Occipital lobe (tissue), 1 donor: ENCODE measurements at regions not wholly inside any gene's neighbourhood (a gene's known extent, or its start where the extent isn't known, plus 50 kb on each side); places are given as distances from the start of the nearest gene placed in this dataset.
"Not testable (repeated sequence)": the region's sequence is repeated elsewhere in the genome, so short reads cannot be mapped to it uniquely, and the experiment has no call there.

Experiments
- DNase-seq: peaks from one replicate; lab custom pipeline; 2025; lab: John Stamatoyannopoulos, UW

- DNase-seq = no peak
These were observed 95.0 kb downstream of the SNX5 start for GRCh38 chr20:17873410-17874270.

GRCh38 chr20:17872959-17873358 lies 95.6 kb downstream of the SNX5 start:
- no peak for DNase-seq

GRCh38 chr20:17872434-17872833 lies 96.2 kb downstream of the SNX5 start:
- DNase-seq = no peak

- no peak for DNase-seq
These were observed 96.7 kb downstream of the SNX5 start for GRCh38 chr20:17871886-17872285.

GRCh38 chr20:17871181-17871580 lies 97.4 kb downstream of the SNX5 start:
- DNase-seq = no peak

GRCh38 chr20:17870086-17870740 lies 98.4 kb downstream of the SNX5 start:
- DNase-seq = no peak

- no peak for DNase-seq
These were observed 99.1 kb downstream of the SNX5 start for GRCh38 chr20:17869295-17869994.

GRCh38 chr20:17868700-17869231 lies 99.8 kb downstream of the SNX5 start:
- no peak for DNase-seq

- no peak for DNase-seq
These were observed 100.4 kb downstream of the SNX5 start for GRCh38 chr20:17868151-17868550.

GRCh38 chr20:17867131-17867925 lies 101.3 kb downstream of the SNX5 start:
- no peak for DNase-seq

- no peak for DNase-seq
These were observed 102.2 kb downstream of the SNX5 start for GRCh38 chr20:17866234-17867001.

- no peak for DNase-seq
These were observed 104.9 kb downstream of the SNX5 start for GRCh38 chr20:17863577-17864292.

GRCh38 chr20:17863209-17863576 lies 105.4 kb downstream of the SNX5 start:
- DNase-seq = no peak

- DNase-seq = no peak
These were observed 106.4 kb downstream of the SNX5 start for GRCh38 chr20:17862171-17862570.

- not testable (repeated sequence) for DNase-seq
These were observed 107.0 kb downstream of the SNX5 start for GRCh38 chr20:17861620-17862019.

GRCh38 chr20:17860301-17861197 lies 108.0 kb downstream of the SNX5 start:
- no peak for DNase-seq

GRCh38 chr20:17859616-17860232 lies 108.9 kb downstream of the SNX5 start:
- peak; percentile 39 for DNase-seq

- no peak for DNase-seq
These were observed 109.5 kb downstream of the SNX5 start for GRCh38 chr20:17859002-17859615.
